ENCODE measurements at regions not wholly inside any gene's neighbourhood (a gene's known extent, or its start where the extent isn't known, plus 50 kb on each side); places are given as distances from the start of the nearest gene placed in this dataset.

GRCh38 chr9:106052735-106053134, 358.4 kb downstream of the TMEM38B start:
- no peak for DNase-seq (ENCODE audit: low spot score)

GRCh38 chr9:106056328-106056727, 362.0 kb downstream of the TMEM38B start:
- DNase-seq (ENCODE audit: low spot score): no peak

- DNase-seq (ENCODE audit: low spot score): no peak
Measured at GRCh38 chr9:106058460-106058859, 364.1 kb downstream of the TMEM38B start.

- no peak for DNase-seq (ENCODE audit: low spot score)
Measured at GRCh38 chr9:106059886-106060285, 365.5 kb downstream of the TMEM38B start.

- no peak for DNase-seq (ENCODE audit: low spot score)
Measured at GRCh38 chr9:106060885-106061284, 366.5 kb downstream of the TMEM38B start.

GRCh38 chr9:106062250-106062649, 367.9 kb downstream of the TMEM38B start:
- DNase-seq (ENCODE audit: low spot score): no peak

- no peak for DNase-seq (ENCODE audit: low spot score)
Measured at GRCh38 chr9:106065136-106065535, 370.8 kb downstream of the TMEM38B start.

GRCh38 chr9:106065579-106066214, 371.4 kb downstream of the TMEM38B start:
- DNase-seq (ENCODE audit: low spot score): no peak

GRCh38 chr9:106066940-106067524, 372.7 kb downstream of the TMEM38B start:
- DNase-seq (ENCODE audit: low spot score): no peak

- DNase-seq (ENCODE audit: low spot score): no peak
Measured at GRCh38 chr9:106069241-106069640, 374.9 kb downstream of the TMEM38B start.

GRCh38 chr9:106072421-106072820, 378.1 kb downstream of the TMEM38B start:
- no peak for DNase-seq (ENCODE audit: low spot score)

- no peak for DNase-seq (ENCODE audit: low spot score)
Measured at GRCh38 chr9:106074006-106074405, 379.7 kb downstream of the TMEM38B start.

- DNase-seq (ENCODE audit: low spot score): no peak
Measured at GRCh38 chr9:106075236-106075959, 381.1 kb downstream of the TMEM38B start.

- no peak for DNase-seq (ENCODE audit: low spot score)
Measured at GRCh38 chr9:106075960-106076327, 381.6 kb downstream of the TMEM38B start.

- no peak for DNase-seq (ENCODE audit: low spot score)
Measured at GRCh38 chr9:106076711-106077110, 382.4 kb downstream of the TMEM38B start.

GRCh38 chr9:106077731-106078130, 383.4 kb downstream of the TMEM38B start:
- DNase-seq (ENCODE audit: low spot score): no peak

- no peak for DNase-seq (ENCODE audit: low spot score)
Measured at GRCh38 chr9:106082621-106083020, 388.3 kb downstream of the TMEM38B start.

- no peak for DNase-seq (ENCODE audit: low spot score)
Measured at GRCh38 chr9:106084702-106085101, 390.4 kb downstream of the TMEM38B start.

GRCh38 chr9:106085479-106085878, 391.1 kb downstream of the TMEM38B start:
- DNase-seq (ENCODE audit: low spot score): no peak

GRCh38 chr9:106092083-106092482, 397.7 kb downstream of the TMEM38B start:
- no peak for DNase-seq (ENCODE audit: low spot score)

GRCh38 chr9:106102821-106103220, 408.5 kb downstream of the TMEM38B start:
- DNase-seq (ENCODE audit: low spot score): no peak

GRCh38 chr9:106104887-106105286, 410.5 kb downstream of the TMEM38B start:
- no peak for DNase-seq (ENCODE audit: low spot score)

- DNase-seq (ENCODE audit: low spot score): no peak
Measured at GRCh38 chr9:106106396-106106795, 412.1 kb downstream of the TMEM38B start.

- DNase-seq (ENCODE audit: low spot score): no peak
Measured at GRCh38 chr9:106107716-106108115, 413.4 kb downstream of the TMEM38B start.

All from HuH-7 (cell line).